ENCODE measurements at regions not wholly inside any gene's neighbourhood (a gene's known extent, or its start where the extent isn't known, plus 50 kb on each side); places are given as distances from the start of the nearest gene placed in this dataset.

- no peaks in the 10 kb centered on the region for H3K9me3 ChIP-seq (ENCODE audit: low read depth, low read length)
- no peak for TF ChIP-seq CTCF (IDR thresholded peaks at IDR 0.05; ENCODE audit: extremely low read depth, low read depth, low read length)
- no peak overlapping the region for H3K4me2 ChIP-seq (ENCODE audit: insufficient read depth, low read length)
- H3K4me1 ChIP-seq (ENCODE audit: insufficient read depth, low read length) = peaks cover 8% of the 10 kb centered on the region
- H3K79me2 ChIP-seq (ENCODE audit: insufficient read depth, low read length) = no peaks in the 10 kb centered on the region
- H3K36me3 ChIP-seq (ENCODE audit: insufficient read depth, low read length) = no peaks in the 10 kb centered on the region
- H3K27me3 ChIP-seq (ENCODE audit: insufficient read depth, low read length) = no peaks in the 10 kb centered on the region
- H3K4me3 ChIP-seq (ENCODE audit: insufficient read depth, low read length) = no peak overlapping the region
- DNase-seq (ENCODE audit: insufficient read length, low spot score, missing footprints) = no peak
- H4K20me1 ChIP-seq (ENCODE audit: insufficient read depth, low read length) = no peaks in the 10 kb centered on the region
- no peak overlapping the region for H3K27ac ChIP-seq (ENCODE audit: low read depth, low read length)
- H2AFZ ChIP-seq (ENCODE audit: low read length) = no peak overlapping the region
Measured at GRCh38 chr5:73273379-73274050, 100.5 kb downstream of the TMEM174 start.

- no peaks in the 10 kb centered on the region for H3K27me3 ChIP-seq (ENCODE audit: insufficient read depth, low read length)
- H3K27ac ChIP-seq (ENCODE audit: low read depth, low read length) = no peak overlapping the region
- no peak for DNase-seq (ENCODE audit: insufficient read length, low spot score, missing footprints)
- H2AFZ ChIP-seq (ENCODE audit: low read length) = no peak overlapping the region
- H3K79me2 ChIP-seq (ENCODE audit: insufficient read depth, low read length) = no peaks in the 10 kb centered on the region
- no peak overlapping the region for H3K4me3 ChIP-seq (ENCODE audit: insufficient read depth, low read length)
- no peak overlapping the region for H3K4me2 ChIP-seq (ENCODE audit: insufficient read depth, low read length)
- H4K20me1 ChIP-seq (ENCODE audit: insufficient read depth, low read length) = no peaks in the 10 kb centered on the region
- no peaks in the 10 kb centered on the region for H3K36me3 ChIP-seq (ENCODE audit: insufficient read depth, low read length)
- TF ChIP-seq CTCF (IDR thresholded peaks at IDR 0.05; ENCODE audit: extremely low read depth, low read depth, low read length) = no peak
- peaks cover 14% of the 10 kb centered on the region for H3K4me1 ChIP-seq (ENCODE audit: insufficient read depth, low read length)
- no peaks in the 10 kb centered on the region for H3K9me3 ChIP-seq (ENCODE audit: low read depth, low read length)
Measured at GRCh38 chr5:73272351-73272750, 99.4 kb downstream of the TMEM174 start.

GRCh38 chr5:73268826-73269225 lies 95.8 kb downstream of the TMEM174 start:
- no peaks in the 10 kb centered on the region for H4K20me1 ChIP-seq (ENCODE audit: insufficient read depth, low read length)
- no peak for DNase-seq (ENCODE audit: insufficient read length, low spot score, missing footprints)
- no peak overlapping the region for H3K4me3 ChIP-seq (ENCODE audit: insufficient read depth, low read length)
- H3K9me3 ChIP-seq (ENCODE audit: low read depth, low read length) = no peaks in the 10 kb centered on the region
- H3K79me2 ChIP-seq (ENCODE audit: insufficient read depth, low read length) = no peaks in the 10 kb centered on the region
- H2AFZ ChIP-seq (ENCODE audit: low read length) = no peak overlapping the region
- H3K4me2 ChIP-seq (ENCODE audit: insufficient read depth, low read length) = no peak overlapping the region
- H3K4me1 ChIP-seq (ENCODE audit: insufficient read depth, low read length) = peaks cover 22% of the 10 kb centered on the region
- no peaks in the 10 kb centered on the region for H3K36me3 ChIP-seq (ENCODE audit: insufficient read depth, low read length)
- H3K27me3 ChIP-seq (ENCODE audit: insufficient read depth, low read length) = no peaks in the 10 kb centered on the region
- no peak for TF ChIP-seq CTCF (IDR thresholded peaks at IDR 0.05; ENCODE audit: extremely low read depth, low read depth, low read length)
- H3K27ac ChIP-seq (ENCODE audit: low read depth, low read length) = no peak overlapping the region

GRCh38 chr5:73267766-73268435 lies 94.9 kb downstream of the TMEM174 start:
- Histone ChIP-seq H3K27ac (ENCODE audit: low read depth, low read length) (no peak overlapping the region), H3K79me2 (ENCODE audit: insufficient read depth, low read length) (no peaks in the 10 kb centered on the region), H4K20me1 (ENCODE audit: insufficient read depth, low read length) (no peaks in the 10 kb centered on the region), H2AFZ (ENCODE audit: low read length) (peak overlapping the region; percentile 94), H3K36me3 (ENCODE audit: insufficient read depth, low read length) (no peaks in the 10 kb centered on the region), H3K4me2 (ENCODE audit: insufficient read depth, low read length) (peak overlapping the region; percentile 83), H3K9me3 (ENCODE audit: low read depth, low read length) (no peaks in the 10 kb centered on the region), H3K4me3 (ENCODE audit: insufficient read depth, low read length) (peak overlapping the region; percentile 45), H3K27me3 (ENCODE audit: insufficient read depth, low read length) (no peaks in the 10 kb centered on the region), H3K4me1 (ENCODE audit: insufficient read depth, low read length) (peaks cover 22% of the 10 kb centered on the region)
- no peak for DNase-seq (ENCODE audit: insufficient read length, low spot score, missing footprints)
- TF ChIP-seq CTCF (IDR thresholded peaks at IDR 0.05; ENCODE audit: extremely low read depth, low read depth, low read length) = no peak
